ENCODE measurements at regions not wholly inside any gene's neighbourhood (a gene's known extent, or its start where the extent isn't known, plus 50 kb on each side); places are given as distances from the start of the nearest gene placed in this dataset.

DNA sequence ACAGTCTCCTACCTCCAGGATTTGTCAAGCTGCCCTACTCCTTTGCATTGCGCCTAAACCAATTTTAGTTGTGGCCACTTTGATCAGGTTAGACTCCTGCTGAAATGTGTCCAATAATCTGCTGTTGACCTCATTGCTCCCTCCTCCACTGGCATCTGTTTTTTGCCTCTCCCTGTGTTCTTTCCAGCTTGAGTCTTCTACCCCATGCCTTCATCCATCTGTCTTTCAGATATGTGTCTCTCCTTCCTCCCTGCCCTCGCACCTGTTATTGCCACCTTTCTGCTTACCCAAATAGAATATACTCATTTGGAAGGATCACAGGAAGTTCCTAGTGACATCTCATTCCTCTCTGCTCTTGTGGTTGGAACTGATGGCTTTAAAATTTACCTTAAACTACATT is 366.6 kb upstream of the CLNK start:
- peak; percentile 25 for DNase-seq (ENCODE audit: low spot score)

DNA sequence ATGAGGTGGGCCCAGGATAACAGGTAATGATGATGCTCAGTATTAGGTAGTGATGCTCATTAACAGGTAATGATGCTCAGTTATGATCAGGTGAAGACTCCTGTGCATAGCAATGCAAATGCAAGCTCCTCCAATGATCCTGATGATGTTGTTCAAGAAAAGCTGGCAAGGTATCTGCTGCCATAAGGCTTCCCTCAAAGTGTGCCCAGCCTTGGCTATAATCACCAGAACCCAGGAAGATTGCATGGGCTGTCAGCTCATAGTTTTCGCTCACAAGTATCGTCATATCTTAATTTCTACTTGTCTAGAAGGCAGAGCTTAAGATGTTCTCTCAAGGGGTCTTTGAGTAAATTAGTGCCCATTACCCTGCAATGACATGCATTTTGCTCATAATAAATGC is 366.2 kb upstream of the CLNK start:
- no peak for DNase-seq (ENCODE audit: low spot score)

DNA sequence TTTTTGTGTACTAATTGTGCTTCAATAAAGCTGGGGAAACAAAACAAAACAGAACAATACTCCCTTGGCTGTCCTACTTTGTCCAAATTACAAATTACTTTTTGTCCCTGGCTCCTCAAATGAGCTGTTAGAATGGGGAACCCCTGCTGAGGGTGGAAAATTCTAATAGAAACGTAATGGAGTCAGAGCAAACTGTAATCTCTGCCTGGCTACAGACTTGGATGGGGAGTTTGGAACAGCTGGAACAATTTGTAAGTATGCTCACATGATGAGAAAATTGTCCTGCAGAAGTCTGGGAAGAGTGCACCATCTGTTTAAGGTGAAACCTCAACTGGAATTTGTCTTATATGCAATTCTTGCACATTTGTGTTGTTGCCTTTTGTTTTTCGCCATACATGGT is 364.4 kb upstream of the CLNK start:
- no peak for DNase-seq (ENCODE audit: low spot score)

DNA sequence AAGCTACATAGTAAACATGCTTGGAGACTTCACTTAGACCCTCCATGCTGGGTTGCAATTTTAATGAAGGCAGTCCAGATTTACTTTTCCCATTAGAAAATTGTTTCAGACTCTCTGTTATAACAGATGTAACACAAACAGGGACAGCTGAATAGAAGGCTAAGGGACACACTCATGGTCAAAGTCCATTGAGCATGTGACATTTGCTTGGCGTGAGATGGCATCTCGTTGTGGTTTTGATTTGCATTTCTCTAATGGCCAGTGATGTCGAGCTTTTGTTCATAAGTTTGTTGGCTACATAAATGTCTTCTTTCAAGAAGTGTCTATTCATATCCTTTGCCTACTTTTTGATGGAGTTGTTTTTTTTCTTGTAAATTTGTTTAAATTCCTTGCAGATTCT is 358.2 kb upstream of the CLNK start:
- DNase-seq (ENCODE audit: low spot score) = no peak

DNA sequence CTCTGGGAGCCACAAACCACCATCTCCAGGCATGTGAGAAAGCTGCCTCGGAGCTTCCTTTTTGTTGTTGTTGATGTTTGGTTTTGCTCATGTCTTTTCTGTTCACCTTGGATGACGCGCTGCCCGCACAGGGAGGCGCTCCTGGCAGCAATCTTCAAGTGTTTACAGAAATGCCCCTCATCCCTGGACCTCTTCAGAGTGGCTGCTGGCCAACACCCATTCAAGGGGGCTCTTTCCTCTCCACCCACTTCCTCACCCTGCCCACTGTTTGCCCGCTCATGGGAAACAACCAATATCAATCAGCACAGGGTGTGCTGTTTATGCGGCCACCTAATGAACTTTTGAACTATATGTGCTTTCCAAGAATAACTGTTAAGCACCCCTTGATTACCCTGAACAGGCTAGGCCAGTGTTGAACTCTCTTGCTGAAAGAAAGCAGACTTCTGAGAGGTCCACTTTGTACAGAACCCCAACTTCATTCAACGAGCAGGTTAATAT is 355.1 kb upstream of the CLNK start:
- DNase-seq (ENCODE audit: low spot score) = no peak

DNA sequence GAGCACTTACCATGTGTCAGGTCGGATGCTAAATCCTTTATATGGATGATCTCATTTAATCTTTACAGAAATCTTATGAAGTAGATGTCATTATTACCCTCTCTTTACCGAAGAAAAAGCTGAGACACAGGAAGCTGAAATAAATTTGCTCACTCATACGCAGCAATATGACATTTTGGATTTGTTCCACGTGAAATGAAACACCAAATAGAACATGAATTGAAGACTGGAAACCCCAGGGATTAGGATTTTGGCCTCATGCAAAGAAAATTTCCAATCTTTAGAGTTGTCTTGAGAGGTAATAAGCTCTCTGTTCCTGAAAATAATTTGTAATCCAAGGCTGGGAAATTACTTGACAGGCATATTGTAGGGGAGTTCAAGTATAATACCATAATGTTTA is 354.4 kb upstream of the CLNK start:
- no peak for DNase-seq (ENCODE audit: low spot score)

DNA sequence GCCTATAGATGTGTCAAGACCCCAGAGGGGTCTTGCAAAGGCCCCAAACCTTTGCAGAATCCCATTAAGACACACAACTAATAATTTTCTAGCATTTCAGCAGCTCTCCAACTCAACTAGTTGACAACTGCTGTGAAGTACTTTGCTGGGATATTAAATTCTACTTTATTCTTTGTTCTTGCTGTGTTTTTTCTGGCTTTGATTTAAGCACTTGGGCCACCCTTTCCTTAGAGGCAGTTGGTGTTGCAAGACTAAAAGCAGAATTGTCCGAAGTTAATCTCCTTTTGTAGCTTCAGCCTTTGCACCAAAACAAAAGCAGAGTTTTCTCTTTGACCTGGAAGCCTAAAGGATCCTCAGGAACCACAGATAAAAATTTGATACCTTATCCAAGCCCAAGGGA is 353.1 kb upstream of the CLNK start:
- DNase-seq (ENCODE audit: low spot score) = no peak

DNA sequence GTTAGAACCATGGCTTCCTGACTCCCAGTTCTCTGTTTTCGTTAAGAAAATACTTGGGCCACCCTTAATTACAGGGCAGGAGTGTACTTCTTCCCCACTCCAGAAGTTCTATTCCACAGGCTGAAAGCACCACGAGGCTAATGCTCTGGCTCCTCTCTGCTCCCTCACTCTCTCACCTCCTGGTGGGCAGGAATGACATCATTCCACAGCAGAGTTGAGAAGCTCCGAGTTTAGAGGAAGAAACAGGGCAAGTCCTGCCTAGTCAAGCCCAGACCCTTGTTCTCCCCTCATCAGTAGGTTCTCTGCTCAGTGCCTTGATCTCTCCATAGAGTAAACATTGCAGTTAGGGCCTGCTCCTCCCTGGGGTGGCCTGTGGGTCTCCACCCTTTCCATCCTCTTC is 343.8 kb upstream of the CLNK start:
- no peak for DNase-seq (ENCODE audit: low spot score)

DNA sequence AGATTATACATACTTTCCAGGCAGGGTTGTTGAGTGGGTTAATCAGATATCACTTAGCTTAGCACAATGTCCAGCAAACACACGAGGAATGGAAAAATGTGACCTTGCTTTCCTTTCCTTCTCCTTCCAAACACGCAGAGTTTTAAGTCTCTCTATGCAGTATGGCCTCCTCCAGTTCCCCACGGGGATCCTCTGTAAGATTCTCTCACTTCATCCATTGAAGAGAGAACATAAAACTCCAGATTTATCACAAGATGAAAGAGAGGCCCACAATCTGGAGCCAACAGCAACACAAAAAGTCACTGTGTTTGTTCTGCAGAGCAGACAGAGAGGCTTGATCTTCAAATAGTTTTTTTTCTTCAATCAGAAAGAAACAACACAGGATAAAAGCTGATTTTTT is 336.8 kb upstream of the CLNK start:
- DNase-seq (ENCODE audit: low spot score) = peak; percentile 3

DNA sequence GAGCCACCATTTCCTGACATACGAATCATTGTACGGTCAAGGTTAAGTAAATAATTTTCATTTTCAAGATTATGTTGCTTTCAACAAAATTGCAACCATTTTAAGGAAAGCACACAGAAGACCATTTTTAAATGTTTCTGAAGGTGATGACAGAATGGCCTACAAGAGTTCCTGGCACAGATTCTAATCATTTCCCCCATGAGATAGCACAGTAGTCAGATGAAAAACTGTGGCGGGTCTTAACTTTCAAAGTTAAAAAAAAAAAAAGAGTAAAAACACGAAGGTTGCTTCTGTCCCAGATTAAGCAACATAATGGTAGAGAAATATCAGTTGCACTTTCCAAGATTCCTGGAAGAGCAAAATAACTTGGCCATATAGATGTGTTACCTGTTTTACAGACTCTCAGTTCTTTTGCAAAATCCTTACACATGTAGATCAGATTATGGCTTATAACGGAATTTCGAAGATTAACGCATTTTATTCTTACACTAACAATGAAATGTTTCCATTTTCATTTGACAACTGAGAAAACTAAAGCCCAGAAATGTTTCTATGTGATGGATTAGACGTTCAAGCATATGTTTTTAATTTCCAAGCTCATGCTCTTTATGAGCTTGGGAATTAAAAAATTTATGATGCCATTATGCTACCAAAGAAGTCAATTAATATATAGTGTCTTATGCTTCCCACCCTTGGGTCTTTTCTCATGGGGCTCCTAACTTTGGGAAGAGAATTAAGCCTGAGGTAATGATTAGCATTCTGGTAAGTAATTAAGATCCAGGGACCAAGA is 335.1 kb upstream of the CLNK start:
- no peak for DNase-seq (ENCODE audit: low spot score)

DNA sequence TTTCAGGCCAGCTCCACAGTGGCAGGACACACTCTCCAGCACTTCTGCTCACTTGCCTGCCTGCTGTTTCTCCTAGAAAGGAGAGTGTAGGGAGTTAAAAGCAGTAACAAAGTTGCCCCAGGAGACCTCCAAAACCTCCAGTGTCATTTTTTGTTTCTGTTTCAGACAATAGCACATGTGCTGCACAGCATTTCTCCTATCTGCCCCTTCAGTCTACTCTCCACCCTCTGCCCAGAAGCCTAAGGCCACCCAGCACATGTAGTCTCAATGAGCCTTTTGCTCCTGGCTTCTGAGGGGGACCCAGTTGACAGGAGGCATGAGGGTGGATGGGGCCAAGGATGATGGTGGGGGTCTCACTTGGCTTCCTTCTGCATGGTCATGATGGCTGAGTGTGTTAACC is 329.6 kb upstream of the CLNK start:
- no peak for DNase-seq (ENCODE audit: low spot score)

DNA sequence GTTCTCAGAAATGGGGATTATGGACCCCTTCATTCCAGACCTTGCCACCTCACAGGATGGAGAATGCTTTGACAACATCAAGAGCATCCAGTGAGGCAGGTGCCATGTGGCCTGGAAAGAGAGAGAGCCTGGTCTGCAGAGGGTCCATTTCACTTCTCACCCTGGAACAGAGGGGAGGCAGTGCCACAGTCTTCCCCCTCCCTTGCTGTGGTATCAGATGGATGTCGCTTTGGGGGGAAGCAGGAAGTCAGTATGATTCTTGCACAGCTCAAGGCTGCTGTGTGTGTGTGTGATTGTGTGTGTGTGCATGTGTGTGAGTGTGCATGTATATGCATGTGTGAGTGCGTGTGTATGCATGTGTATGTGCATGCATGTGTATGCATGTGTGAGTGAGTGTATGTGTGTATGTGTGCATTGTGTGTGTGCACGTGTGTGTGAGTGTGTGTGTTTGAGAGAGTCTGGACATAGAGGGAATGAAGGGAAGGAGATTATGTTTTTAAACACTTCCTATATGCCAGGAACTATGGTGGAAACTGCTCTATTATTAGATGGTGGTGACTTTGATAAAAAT is 328.6 kb upstream of the CLNK start:
- DNase-seq (ENCODE audit: low spot score) = no peak

DNA sequence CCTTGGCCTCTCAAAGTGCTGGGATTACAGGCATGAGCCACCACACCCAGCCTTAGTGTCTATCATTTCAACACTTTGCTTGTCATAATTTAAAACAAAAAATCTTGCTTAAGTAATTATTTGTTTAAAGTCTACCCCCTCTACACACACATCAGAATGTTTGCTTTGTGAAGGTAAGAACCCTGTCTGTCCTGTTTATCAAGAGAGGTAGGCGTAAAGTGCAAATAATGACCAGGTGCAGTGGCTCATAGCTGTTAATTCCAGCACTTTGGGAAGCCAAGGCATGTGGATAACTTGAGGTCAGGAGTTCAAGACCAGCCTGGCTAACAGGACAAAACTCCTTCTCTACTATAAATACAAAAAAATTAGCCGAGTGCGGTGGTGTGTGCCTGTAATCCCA is 326.7 kb upstream of the CLNK start:
- DNase-seq (ENCODE audit: low spot score) = no peak

DNA sequence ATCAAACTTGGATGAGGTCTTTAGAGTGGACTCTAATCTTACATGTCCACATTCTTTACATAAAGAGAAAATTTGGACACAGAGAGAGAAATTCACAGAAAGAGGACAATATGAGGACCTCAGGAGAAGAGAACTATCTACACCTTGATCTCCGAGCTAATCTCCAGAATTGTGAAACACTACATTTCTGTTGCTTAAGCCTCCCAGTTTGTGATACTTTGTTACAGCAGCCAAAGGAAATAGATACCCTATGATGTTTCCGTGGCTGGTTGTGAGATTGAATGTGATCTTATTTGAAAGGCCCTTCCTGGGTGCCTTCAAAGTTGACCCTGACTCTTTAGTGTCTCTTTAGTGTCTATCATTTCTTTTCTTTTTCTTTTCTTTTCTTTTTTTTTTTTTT is 326.1 kb upstream of the CLNK start:
- no peak for DNase-seq (ENCODE audit: low spot score)

DNA sequence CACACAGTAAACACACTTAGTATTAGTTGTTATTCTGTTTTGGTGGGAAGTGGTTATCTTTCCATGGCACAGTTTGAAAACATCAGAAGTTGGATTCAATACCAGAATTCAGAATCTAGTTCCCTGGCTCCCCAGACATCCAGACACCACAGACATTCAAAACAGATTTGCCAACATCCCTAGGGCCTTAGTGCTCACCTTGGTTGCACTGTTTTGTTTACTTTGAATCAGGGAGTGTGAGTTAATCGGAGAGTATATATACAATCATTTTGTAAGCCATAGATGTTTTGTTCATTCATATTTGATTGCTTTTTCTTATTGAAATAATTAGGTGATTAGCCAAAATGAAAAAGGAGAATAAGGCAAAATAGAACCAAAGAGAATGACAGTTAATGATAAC is 324.7 kb upstream of the CLNK start:
- DNase-seq (ENCODE audit: low spot score) = no peak

DNA sequence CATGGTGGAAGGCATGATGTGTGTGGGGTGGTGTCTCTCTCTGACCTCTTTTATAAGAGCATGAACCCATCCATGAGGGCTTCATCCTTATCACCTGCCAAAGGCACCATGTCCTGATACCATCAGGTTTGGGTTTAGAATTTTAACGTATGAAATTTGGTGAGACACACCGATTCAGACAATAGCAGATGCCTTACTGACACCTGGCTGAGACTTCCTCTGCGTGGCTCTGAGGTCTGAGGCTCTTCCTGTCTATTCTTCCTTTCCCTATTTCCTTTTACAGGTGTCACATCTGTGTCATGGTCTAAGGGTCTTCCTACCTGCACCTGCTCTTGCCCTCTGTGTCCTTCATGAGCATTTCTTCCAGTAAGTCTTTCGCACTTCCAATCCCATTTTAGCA is 320.7 kb upstream of the CLNK start:
- DNase-seq (ENCODE audit: low spot score) = no peak

DNA sequence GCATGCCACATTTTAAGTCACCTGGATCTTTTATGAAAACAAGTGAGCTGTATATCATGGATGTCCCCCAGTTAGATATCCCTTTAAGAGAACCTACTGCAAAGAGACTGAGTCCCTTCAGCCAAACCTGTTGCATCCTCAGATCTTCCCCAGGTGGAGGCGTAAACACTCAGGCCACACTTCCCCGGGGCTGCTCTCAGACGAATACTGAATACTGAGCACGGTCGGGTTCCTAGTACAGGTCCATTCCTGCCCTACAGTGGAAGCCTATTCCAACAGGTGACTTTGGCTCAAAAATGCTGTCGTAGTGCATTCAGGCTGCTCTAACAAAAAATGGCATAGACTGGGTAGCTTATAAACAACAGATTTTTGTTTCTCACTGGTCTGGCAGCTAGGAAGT is 320.2 kb upstream of the CLNK start:
- no peak for DNase-seq (ENCODE audit: low spot score)

DNA sequence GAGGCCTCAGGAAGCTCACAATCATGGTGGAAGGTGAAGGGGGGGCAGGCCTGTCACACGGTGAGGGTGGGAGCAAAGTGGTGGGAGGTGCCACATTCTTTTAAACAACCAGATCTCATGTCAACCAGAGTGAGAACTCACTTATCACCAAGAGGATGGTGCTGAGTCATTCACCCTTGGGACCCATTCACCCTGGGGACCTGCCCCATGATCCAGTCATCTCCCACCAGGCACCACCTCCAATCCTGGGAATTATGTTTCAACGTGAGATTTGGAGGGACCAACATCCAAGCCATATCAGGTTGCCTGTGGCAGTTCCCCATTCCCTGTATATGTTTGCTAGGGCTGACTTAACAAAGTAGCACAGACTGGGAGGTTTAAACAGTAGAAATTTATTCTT is 318.4 kb upstream of the CLNK start:
- DNase-seq (ENCODE audit: low spot score) = no peak

DNA sequence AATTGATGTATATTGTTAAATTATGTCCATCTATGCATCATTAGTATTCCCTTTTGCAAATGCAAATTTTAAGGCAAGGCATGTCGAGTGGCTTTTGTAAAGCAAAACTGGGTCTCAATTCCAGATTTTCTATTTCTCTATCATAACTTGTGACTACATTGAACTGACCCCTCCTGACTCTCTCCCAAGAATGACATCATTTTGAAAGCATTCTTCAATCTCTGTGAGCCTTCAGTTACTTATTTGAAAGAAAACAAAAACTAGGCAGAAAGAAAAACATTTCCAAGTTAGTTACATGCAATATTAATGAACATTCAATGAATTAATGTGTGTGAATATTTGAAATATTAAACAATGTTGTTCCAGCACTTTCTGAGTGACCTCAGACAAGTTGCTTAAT is 314.3 kb upstream of the CLNK start:
- DNase-seq (ENCODE audit: low spot score) = no peak

DNA sequence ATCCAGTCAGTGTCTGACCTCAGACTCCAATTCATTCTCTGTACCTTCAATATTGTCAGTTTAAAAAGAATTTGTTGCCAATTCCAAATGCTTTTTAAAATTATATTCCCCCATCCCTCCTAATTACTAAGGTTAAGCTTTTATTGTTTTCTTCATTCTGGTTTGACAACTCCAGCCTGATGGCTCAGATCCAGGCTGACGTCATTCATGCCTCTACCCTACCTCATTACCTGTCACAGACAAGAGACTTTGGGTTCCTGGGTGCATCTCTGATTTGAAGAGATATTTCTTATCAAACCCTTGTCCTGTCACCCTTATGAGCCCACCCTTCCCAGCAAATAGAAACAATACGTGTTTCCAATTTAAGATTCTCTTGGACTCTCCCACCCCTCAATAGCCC is 300.2 kb upstream of the CLNK start:
- DNase-seq (ENCODE audit: low spot score) = no peak

DNA sequence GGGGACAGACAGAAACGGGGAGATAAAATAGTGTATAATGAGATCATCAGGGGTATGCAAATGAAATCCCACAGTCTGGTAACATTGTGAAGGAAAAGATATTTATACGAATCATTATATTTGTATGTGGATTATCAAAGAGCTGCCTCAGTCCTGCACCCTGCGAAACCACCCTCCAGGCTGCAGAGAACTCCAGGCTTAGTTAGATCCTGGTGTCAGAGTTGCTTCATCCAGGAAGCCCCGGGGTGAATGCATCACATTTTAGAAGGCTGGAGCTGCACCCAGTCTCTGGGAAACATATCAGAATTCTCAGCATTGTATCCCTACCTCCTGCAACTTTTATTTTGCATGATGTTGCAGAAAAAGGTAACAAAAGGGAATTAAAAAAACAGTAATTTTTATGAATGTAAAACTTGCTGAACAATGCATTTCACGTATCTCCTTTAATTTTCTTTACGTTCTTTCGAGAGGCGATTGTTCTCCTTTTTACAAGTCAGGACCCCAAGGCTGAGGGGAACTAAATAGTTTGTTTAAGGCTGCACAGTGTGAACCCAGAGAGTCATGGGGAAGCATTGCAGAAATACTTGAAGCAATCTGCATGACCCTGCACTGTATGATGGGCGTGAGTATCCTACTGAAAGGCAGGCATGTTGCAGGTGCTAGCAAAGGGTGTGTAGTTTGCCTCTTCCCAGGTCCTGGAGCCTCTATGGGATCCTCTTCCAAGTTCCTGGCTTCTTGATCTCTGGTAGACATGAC is 299.5 kb upstream of the CLNK start:
- DNase-seq (ENCODE audit: low spot score) = peak; percentile 15

DNA sequence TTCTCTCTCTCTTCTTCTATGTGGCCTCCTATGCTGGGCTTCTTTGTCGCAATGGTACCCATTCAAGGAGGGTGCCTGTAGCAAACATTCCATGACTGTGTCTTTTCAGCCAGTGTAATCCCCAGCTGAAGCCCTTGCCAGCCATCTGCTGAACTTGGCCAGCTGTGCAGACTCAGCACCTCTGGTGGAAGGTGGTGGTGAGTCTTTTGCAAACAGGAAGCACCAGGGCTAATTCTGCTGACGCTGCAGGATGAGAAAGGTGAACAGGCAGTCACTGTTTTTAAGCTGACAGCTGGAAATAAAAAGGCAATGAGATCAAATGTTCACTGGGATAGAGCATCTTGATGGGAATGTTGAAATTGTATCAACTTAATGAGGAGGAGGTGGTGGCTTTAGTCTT is 298.7 kb upstream of the CLNK start:
- no peak for DNase-seq (ENCODE audit: low spot score)

DNA sequence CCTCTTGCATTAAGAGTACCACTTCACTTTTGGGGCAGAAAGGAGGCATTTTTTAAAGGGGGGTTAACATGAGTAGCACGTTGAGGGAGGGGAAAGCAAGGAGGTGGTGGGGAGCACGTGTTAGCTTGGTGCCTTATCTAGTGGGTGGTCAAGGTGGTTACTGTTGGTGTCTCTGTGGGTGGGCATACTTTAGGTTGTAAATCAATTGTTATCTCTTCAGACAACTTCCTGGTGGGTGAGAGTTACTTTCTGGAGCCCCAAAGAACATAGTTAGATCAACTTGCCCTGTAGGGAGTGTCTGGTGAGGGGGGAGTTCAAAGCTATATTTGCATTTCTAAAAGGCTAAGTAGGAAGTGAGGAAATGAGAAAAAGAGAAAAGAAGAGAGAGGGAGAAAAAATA is 297.7 kb upstream of the CLNK start:
- DNase-seq (ENCODE audit: low spot score) = no peak
